Activated CD8-positive, alpha-beta T cell treated with anti-CD3 and anti-CD28 coated beads for 36 hours (primary cell): ENCODE measurements at regions not wholly inside any gene's neighbourhood (a gene's known extent, or its start where the extent isn't known, plus 50 kb on each side); places are given as distances from the start of the nearest gene placed in this dataset.

ENCODE experiments used
- ATAC-seq: fragments of 200-7000 bp; cut with Tn5 transposase; one replicate; pipeline ENCODE4 v1.10.0; 2021; ENCODE audit warnings: mild to moderate bottlenecking, moderate library complexity
- CTCF ChIA-PET: fragments of 350-600 bp; sonication (Branson Sonifier 250); formaldehyde crosslinking; loops from one replicate; lab custom pipeline; 2021; ENCODE audit warnings: antibody characterized with exemption; lab: Charles Lee
- POLR2A ChIA-PET: fragments of 350-600 bp; sonication (Branson Sonifier 250); formaldehyde crosslinking; loops from one replicate; lab custom pipeline; 2021; ENCODE audit warnings: antibody characterized with exemption; lab: Charles Lee
- DNase-seq: peaks from one replicate; pipeline ENCODE4 v3.0.0-alpha.2; 2020
- H3K27ac Mint-ChIP-seq: one replicate; pipeline ENCODE4 v1.8.0; 2021; ENCODE audit warnings: mild to moderate bottlenecking, mixed read lengths
- H3K27me3 Mint-ChIP-seq: one replicate; pipeline ENCODE4 v1.8.0; 2021; ENCODE audit warnings: mixed read lengths
- H3K36me3 Mint-ChIP-seq: one replicate; pipeline ENCODE4 v1.8.0; 2021; ENCODE audit warnings: low read depth, mixed read lengths
- H3K4me1 Mint-ChIP-seq: one replicate; pipeline ENCODE4 v1.8.0; 2021; ENCODE audit warnings: low read depth, mixed read lengths
- H3K4me3 Mint-ChIP-seq: one replicate; pipeline ENCODE4 v1.8.0; 2021; ENCODE audit warnings: mild to moderate bottlenecking, moderate library complexity, mixed read lengths
- H3K9me3 Mint-ChIP-seq: one replicate; pipeline ENCODE4 v1.8.0; 2021; ENCODE audit warnings: mixed read lengths
- intact Hi-C: fragments of 100-400 bp; cut with micrococcal nuclease; formaldehyde crosslinking; loops from one replicate; pipeline ENCODE4 v1.10.0; 2022
- TF ChIP-seq, protein P1 (sequence below): fragments of 200-600 bp; IDR thresholded peaks from one replicate; pipeline ENCODE4 v1.8.0; 2022; ENCODE audit warnings: antibody characterized with exemption, mild to moderate bottlenecking

DNA sequence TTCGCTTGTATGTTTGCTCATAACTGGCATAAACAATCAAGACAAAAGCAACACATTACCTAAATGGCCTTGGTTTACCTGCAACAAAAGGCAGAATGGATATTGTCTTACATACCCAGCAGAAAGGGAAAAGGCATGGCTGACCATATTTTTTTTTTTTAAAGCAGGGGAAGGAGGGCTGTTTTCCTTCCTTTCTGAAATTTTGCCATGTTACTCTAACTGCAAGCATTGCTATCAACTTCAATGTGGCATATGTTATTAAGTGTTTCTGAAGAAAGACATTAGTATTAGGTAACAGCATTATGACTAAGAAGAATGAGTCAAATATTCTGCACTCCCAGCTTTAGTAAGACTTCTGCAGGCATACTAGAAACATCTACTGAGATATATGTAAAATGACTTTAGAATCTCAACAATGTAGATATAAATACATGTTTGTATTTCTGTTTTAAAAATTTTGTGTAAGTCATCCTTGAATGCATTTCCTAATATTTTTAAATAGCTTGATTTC is 512.6 kb upstream of the FAM241A start:
- no peak for ATAC-seq
- Mint-ChIP-seq H3K4me3 (no peak overlapping the region), H3K36me3 (no peaks in the 10 kb centered on the region), H3K9me3 (no peaks in the 10 kb centered on the region), H3K4me1 (no peaks in the 10 kb centered on the region), H3K27me3 (no peaks in the 10 kb centered on the region), H3K27ac (no peak overlapping the region)
- ChIA-PET CTCF (no interaction called here), POLR2A (no interaction called here)
- TF ChIP-seq, protein P1, sequence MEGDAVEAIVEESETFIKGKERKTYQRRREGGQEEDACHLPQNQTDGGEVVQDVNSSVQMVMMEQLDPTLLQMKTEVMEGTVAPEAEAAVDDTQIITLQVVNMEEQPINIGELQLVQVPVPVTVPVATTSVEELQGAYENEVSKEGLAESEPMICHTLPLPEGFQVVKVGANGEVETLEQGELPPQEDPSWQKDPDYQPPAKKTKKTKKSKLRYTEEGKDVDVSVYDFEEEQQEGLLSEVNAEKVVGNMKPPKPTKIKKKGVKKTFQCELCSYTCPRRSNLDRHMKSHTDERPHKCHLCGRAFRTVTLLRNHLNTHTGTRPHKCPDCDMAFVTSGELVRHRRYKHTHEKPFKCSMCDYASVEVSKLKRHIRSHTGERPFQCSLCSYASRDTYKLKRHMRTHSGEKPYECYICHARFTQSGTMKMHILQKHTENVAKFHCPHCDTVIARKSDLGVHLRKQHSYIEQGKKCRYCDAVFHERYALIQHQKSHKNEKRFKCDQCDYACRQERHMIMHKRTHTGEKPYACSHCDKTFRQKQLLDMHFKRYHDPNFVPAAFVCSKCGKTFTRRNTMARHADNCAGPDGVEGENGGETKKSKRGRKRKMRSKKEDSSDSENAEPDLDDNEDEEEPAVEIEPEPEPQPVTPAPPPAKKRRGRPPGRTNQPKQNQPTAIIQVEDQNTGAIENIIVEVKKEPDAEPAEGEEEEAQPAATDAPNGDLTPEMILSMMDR = no peak
- no peak for DNase-seq
- intact Hi-C loops = no loop called here

DNA sequence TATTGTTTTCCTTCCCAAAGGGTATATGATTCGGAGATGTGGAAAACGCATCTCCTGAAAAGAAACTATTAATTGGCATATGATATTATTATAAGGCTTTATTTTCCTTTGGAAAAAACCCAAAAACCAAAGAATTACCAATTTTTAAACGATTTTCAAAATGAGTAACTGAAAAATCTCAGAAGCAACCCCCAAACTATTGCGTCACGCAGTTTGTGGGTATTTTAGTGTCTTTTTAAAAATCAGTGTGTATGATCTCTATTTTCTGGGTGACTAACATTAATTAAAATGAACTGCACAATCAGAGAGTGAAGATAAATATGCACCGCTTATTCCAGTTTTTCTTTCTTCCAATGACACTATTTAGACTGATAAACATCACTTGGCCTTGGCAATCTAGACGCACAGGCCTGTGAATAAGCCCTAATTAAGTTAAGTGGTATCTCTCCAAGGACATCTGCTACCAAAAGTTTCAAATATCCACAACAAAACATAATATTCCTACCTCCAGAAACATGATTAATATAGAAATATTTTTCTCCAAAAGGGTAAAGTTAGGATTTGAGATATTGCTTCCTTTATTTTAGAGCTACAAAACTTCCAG is 511.5 kb upstream of the FAM241A start:
- intact Hi-C loops = no loop called here
- ATAC-seq = no peak
- Mint-ChIP-seq H3K27ac (no peak overlapping the region), H3K36me3 (no peaks in the 10 kb centered on the region), H3K9me3 (no peaks in the 10 kb centered on the region), H3K4me1 (no peaks in the 10 kb centered on the region), H3K4me3 (no peak overlapping the region), H3K27me3 (no peaks in the 10 kb centered on the region)
- DNase-seq = no peak
- POLR2A ChIA-PET = no interaction called here
- TF ChIP-seq, protein P1 = no peak
- CTCF ChIA-PET = no interaction called here

DNA sequence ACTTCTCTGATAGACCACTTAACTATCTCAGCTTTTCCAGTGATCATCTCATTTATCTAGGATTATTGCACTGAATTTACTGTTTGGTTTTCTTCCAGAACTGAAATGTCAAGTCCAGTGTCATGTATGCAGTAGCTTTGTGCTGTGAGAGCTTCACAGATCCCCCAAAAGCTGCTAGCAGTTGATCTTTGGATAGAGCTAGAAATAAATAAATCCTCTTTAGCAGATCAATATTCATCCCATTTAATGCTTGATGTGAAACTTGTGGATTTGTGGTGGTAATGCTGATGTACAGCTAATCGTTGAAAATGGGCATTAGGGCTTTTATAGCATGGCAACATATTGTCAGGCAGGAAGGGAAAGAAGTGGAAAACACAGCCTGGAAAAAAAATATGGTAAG is 509.6 kb upstream of the FAM241A start:
- TF ChIP-seq, protein P1 = no peak
- ATAC-seq = no peak
- CTCF ChIA-PET = no interaction called here
- DNase-seq = no peak
- POLR2A ChIA-PET = no interaction called here
- H3K27me3 Mint-ChIP-seq = no peaks in the 10 kb centered on the region
- no peaks in the 10 kb centered on the region for H3K4me1 Mint-ChIP-seq
- H3K36me3 Mint-ChIP-seq = no peaks in the 10 kb centered on the region
- no peaks in the 10 kb centered on the region for H3K9me3 Mint-ChIP-seq
- no peak overlapping the region for H3K27ac Mint-ChIP-seq
- H3K4me3 Mint-ChIP-seq = no peak overlapping the region
- intact Hi-C loops = no loop called here

DNA sequence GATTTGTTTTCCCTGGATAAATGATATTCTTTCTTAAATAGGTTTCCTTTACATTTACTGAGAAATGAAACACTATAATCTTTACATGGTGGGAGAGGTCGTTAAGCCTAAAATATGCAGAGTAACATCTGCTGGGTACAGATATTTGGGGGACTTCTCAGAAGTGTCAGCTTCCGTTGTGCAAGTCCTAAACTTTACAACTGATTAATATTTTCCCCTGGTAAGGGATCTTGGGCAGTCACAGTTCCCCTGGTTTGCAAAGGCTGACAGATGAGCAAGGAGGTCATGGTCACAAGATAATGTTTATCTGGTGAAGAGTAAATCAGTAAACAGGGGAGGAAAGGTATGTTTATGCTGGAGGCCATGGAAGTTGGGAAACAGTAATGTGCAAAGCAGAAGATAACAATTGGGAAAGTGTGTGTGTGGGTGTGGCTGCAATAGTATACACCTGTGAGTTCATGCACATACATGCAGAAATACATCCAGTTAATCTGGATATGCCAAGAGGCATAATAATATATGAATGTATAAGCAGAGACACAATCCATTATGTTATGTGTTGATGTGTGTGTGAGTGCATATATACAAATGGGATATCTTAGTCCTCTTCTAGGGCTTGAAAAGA is 508.2 kb upstream of the FAM241A start:
- no peak for DNase-seq
- TF ChIP-seq, protein P1 = no peak
- ATAC-seq = no peak
- intact Hi-C loops = no loop called here
- Mint-ChIP-seq H3K9me3 (no peaks in the 10 kb centered on the region), H3K36me3 (no peaks in the 10 kb centered on the region), H3K4me3 (no peak overlapping the region), H3K27ac (no peak overlapping the region), H3K27me3 (no peaks in the 10 kb centered on the region), H3K4me1 (no peaks in the 10 kb centered on the region)
- CTCF ChIA-PET = no interaction called here
- POLR2A ChIA-PET = no interaction called here

DNA sequence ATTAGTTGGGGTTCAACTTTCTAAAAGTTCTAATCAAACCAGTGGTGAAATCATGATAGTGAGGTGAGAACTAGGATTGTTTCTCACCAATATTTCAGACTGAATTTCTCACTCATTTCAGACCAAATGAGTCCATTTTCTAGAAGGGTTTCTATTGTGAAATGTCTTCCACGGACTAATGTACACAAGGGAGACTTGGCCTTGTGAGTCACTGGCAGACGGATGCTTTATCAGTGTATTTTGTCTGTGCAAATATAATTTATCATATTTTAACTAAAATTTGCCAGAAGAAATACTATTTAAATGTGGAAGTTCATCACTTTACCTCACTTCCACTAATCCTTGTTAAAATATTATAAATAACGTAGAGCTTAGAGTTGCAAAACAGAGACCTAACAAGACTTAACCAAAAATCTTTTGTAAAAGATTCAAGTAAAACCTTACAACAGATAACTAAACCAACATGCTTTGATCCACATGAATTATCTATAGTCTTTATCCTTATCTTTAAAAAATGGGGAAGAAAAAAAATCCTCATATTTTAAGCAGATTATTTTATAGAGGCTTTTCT is 506.0 kb upstream of the FAM241A start:
- TF ChIP-seq, protein P1 = no peak
- Mint-ChIP-seq H3K36me3 (no peaks in the 10 kb centered on the region), H3K9me3 (no peaks in the 10 kb centered on the region), H3K27me3 (no peaks in the 10 kb centered on the region), H3K4me1 (no peaks in the 10 kb centered on the region), H3K4me3 (no peak overlapping the region), H3K27ac (no peak overlapping the region)
- DNase-seq (no peak), ATAC-seq (no peak)
- CTCF ChIA-PET = no interaction called here
- POLR2A ChIA-PET = no interaction called here
- intact Hi-C loops = no loop called here
